HG03378 (cell line): ENCODE measurements at regions not wholly inside any gene's neighbourhood (a gene's known extent, or its start where the extent isn't known, plus 50 kb on each side); places are given as distances from the start of the nearest gene placed in this dataset.

ENCODE experiments used
- ATAC-seq: cut with Tn5 transposase; IDR thresholded peaks from one replicate; pipeline ENCODE4 v1.9.1; 2021; ENCODE audit warnings: mild to moderate bottlenecking, moderate library complexity; ENCODE audit not compliant: unreplicated experiment

GRCh38 chr2:3071685-3072263, 305.8 kb downstream of the EIPR1 start:
- no peak for ATAC-seq

- ATAC-seq = no peak
These were observed 310.8 kb downstream of the EIPR1 start for GRCh38 chr2:3066831-3067230.

GRCh38 chr2:3065928-3066327, 311.7 kb downstream of the EIPR1 start:
- ATAC-seq = no peak

GRCh38 chr2:3062476-3063260, 314.9 kb downstream of the EIPR1 start:
- ATAC-seq = no peak

GRCh38 chr2:3060049-3060448, 317.6 kb downstream of the EIPR1 start:
- no peak for ATAC-seq

- ATAC-seq = no peak
These were observed 318.3 kb downstream of the EIPR1 start for GRCh38 chr2:3059141-3059925.

- ATAC-seq = no peak
These were observed 323.6 kb downstream of the EIPR1 start for GRCh38 chr2:3054066-3054465.

GRCh38 chr2:3051266-3051665, 326.4 kb downstream of the EIPR1 start:
- ATAC-seq = no peak

GRCh38 chr2:3046170-3046865, 331.3 kb downstream of the EIPR1 start:
- no peak for ATAC-seq

GRCh38 chr2:3045318-3045921, 332.2 kb downstream of the EIPR1 start:
- no peak for ATAC-seq

- ATAC-seq = no peak
These were observed 332.9 kb downstream of the EIPR1 start for GRCh38 chr2:3044587-3045317.

GRCh38 chr2:3043726-3044125, 333.9 kb downstream of the EIPR1 start:
- ATAC-seq = no peak

- no peak for ATAC-seq
These were observed 334.7 kb downstream of the EIPR1 start for GRCh38 chr2:3042601-3043585.

GRCh38 chr2:3041841-3042600, 335.6 kb downstream of the EIPR1 start:
- no peak for ATAC-seq

- ATAC-seq = no peak
These were observed 336.4 kb downstream of the EIPR1 start for GRCh38 chr2:3041246-3041645.

GRCh38 chr2:3040496-3041140, 337.0 kb downstream of the EIPR1 start:
- ATAC-seq = no peak

- ATAC-seq = no peak
These were observed 337.6 kb downstream of the EIPR1 start for GRCh38 chr2:3040066-3040428.
